ENCODE measurements at regions not wholly inside any gene's neighbourhood (a gene's known extent, or its start where the extent isn't known, plus 50 kb on each side); places are given as distances from the start of the nearest gene placed in this dataset.

DNA sequence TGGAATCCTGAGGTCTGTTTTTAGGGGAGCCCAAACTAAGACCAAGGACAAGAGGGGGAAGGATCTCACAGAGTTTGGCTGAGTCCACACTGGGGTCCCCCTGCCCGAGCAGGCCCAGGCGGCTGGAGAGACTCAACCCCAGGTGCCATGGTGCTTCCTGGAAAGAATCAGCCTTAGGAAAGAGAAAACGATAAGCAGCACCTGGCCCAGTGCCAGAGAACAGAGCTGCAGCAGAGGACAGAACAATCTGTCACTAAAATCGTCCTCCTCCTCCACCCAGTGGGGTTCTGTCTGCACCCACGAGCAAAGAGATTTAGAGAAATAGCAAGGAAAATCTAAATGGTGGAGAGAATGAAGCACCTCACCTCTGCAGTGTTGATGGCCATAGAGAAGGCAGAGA, 470.5 kb downstream of the BCOR start:
- H3K27me3 ChIP-seq (replicated peaks; ENCODE audit: control insufficient read depth, insufficient read depth, low read length): no peaks in the 10 kb centered on the region
- Mint-ChIP-seq H3K36me3 (ENCODE audit: insufficient read depth, unreplicated experiment) (no peaks in the 10 kb centered on the region), H3K27me3 (ENCODE audit: insufficient read depth, unreplicated experiment) (peaks cover 5% of the 10 kb centered on the region), H3K4me1 (ENCODE audit: low read depth, unreplicated experiment) (peaks cover 8% of the 10 kb centered on the region), H3K27ac (ENCODE audit: unreplicated experiment) (no peak overlapping the region), H3K4me3 (ENCODE audit: unreplicated experiment) (no peak overlapping the region), H3K9me3 (ENCODE audit: unreplicated experiment) (no peaks in the 10 kb centered on the region)
- no peaks in the 10 kb centered on the region for H3K4me1 ChIP-seq
- no peak overlapping the region for H3K4me3 ChIP-seq (ENCODE audit: low read depth, low read length)
- POLR2A ChIA-PET: no interaction called here
- H3K9me3 ChIP-seq: no peaks in the 10 kb centered on the region
- CTCF ChIA-PET: no interaction called here
- no TSS peak for BruUV-seq (replicated peaks)
- no peaks in the 10 kb centered on the region for H3K36me3 ChIP-seq (ENCODE audit: control insufficient read depth, insufficient read depth, low read length)
- TF ChIP-seq, protein P1, sequence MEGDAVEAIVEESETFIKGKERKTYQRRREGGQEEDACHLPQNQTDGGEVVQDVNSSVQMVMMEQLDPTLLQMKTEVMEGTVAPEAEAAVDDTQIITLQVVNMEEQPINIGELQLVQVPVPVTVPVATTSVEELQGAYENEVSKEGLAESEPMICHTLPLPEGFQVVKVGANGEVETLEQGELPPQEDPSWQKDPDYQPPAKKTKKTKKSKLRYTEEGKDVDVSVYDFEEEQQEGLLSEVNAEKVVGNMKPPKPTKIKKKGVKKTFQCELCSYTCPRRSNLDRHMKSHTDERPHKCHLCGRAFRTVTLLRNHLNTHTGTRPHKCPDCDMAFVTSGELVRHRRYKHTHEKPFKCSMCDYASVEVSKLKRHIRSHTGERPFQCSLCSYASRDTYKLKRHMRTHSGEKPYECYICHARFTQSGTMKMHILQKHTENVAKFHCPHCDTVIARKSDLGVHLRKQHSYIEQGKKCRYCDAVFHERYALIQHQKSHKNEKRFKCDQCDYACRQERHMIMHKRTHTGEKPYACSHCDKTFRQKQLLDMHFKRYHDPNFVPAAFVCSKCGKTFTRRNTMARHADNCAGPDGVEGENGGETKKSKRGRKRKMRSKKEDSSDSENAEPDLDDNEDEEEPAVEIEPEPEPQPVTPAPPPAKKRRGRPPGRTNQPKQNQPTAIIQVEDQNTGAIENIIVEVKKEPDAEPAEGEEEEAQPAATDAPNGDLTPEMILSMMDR (IDR thresholded peaks at IDR 0.05; ENCODE audit: insufficient read depth in 1 of 2, low read depth in 1 of 2, low read length in 1 of 2, severe bottlenecking in 1 of 2, unreplicated experiment in 1 of 2): no peak
- DNase-seq: no peak
- intact Hi-C loops (cut with micrococcal nuclease; ENCODE audit: unreplicated experiment): no loop called here

DNA sequence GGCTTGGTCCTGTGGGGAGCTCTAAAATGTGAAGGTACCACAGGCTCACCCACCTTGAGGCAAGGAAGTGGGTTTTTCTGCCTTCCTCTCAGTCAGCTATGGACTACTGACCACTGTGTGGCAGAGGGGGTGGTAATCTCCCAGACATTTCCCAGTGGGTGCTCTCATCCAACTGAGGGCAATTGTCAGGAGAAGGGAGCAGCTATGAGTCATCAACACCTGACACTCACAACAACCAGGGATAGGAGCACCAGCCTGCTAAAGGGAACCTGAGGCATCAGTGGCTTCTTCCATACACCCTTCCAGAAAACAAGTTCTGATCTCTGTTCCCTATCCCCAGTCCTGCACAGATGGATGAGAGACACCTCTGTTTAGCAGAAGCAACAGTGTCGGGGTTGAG, 468.8 kb downstream of the BCOR start:
- Mint-ChIP-seq H3K4me3 (ENCODE audit: unreplicated experiment) (no peak overlapping the region), H3K36me3 (ENCODE audit: insufficient read depth, unreplicated experiment) (no peaks in the 10 kb centered on the region), H3K27ac (ENCODE audit: unreplicated experiment) (no peak overlapping the region), H3K27me3 (ENCODE audit: insufficient read depth, unreplicated experiment) (peaks cover 5% of the 10 kb centered on the region), H3K9me3 (ENCODE audit: unreplicated experiment) (no peaks in the 10 kb centered on the region), H3K4me1 (ENCODE audit: low read depth, unreplicated experiment) (peaks cover 8% of the 10 kb centered on the region)
- Histone ChIP-seq H3K4me3 (ENCODE audit: low read depth, low read length) (no peak overlapping the region), H3K27me3 (replicated peaks; ENCODE audit: control insufficient read depth, insufficient read depth, low read length) (no peaks in the 10 kb centered on the region), H3K4me1 (no peaks in the 10 kb centered on the region), H3K9me3 (no peaks in the 10 kb centered on the region), H3K36me3 (ENCODE audit: control insufficient read depth, insufficient read depth, low read length) (no peaks in the 10 kb centered on the region)
- intact Hi-C loops (cut with micrococcal nuclease; ENCODE audit: unreplicated experiment): no loop called here
- BruUV-seq (replicated peaks): no TSS peak
- CTCF ChIA-PET: no interaction called here
- TF ChIP-seq, protein P1 (IDR thresholded peaks at IDR 0.05; ENCODE audit: insufficient read depth in 1 of 2, low read depth in 1 of 2, low read length in 1 of 2, severe bottlenecking in 1 of 2, unreplicated experiment in 1 of 2): no peak
- POLR2A ChIA-PET: no interaction called here
- DNase-seq: no peak

DNA sequence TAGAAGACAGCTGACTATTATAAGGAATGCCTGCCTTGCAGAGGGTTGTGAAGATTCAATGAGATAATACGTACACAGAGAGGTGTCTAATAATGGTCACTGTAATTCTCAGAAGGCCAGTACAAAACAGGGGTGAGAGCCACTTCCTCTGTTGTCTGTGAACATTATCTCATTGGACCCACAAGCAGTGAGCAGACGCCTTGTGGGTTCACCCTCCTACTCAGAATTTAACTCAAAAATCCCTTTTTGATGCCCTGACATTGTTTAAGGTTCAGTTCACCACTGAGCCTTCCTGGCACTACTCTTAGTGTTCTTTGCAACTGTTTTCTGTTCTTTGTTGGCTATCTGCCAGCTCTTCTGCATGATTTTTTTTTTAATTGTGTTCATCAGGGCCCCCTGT, 467.4 kb downstream of the BCOR start:
- Mint-ChIP-seq H3K9me3 (ENCODE audit: unreplicated experiment) (no peaks in the 10 kb centered on the region), H3K27ac (ENCODE audit: unreplicated experiment) (no peak overlapping the region), H3K27me3 (ENCODE audit: insufficient read depth, unreplicated experiment) (peaks cover 5% of the 10 kb centered on the region), H3K4me3 (ENCODE audit: unreplicated experiment) (no peak overlapping the region), H3K4me1 (ENCODE audit: low read depth, unreplicated experiment) (no peaks in the 10 kb centered on the region), H3K36me3 (ENCODE audit: insufficient read depth, unreplicated experiment) (no peaks in the 10 kb centered on the region)
- no peak overlapping the region for H3K4me3 ChIP-seq (ENCODE audit: low read depth, low read length)
- H3K27me3 ChIP-seq (replicated peaks; ENCODE audit: control insufficient read depth, insufficient read depth, low read length): no peaks in the 10 kb centered on the region
- DNase-seq: no peak
- intact Hi-C loops (cut with micrococcal nuclease; ENCODE audit: unreplicated experiment): no loop called here
- no peaks in the 10 kb centered on the region for H3K36me3 ChIP-seq (ENCODE audit: control insufficient read depth, insufficient read depth, low read length)
- TF ChIP-seq, protein P1 (IDR thresholded peaks at IDR 0.05; ENCODE audit: insufficient read depth in 1 of 2, low read depth in 1 of 2, low read length in 1 of 2, severe bottlenecking in 1 of 2, unreplicated experiment in 1 of 2): no peak
- H3K4me1 ChIP-seq: no peaks in the 10 kb centered on the region
- H3K9me3 ChIP-seq: no peaks in the 10 kb centered on the region
- POLR2A ChIA-PET: no interaction called here
- no TSS peak for BruUV-seq (replicated peaks)
- CTCF ChIA-PET: no interaction called here

Measured in Caco-2 (cell line).